Ecto neural progenitor cell (in vitro differentiated cells): ENCODE measurements at regions not wholly inside any gene's neighbourhood (a gene's known extent, or its start where the extent isn't known, plus 50 kb on each side); places are given as distances from the start of the nearest gene placed in this dataset.

ENCODE experiments used
- DNase-seq: peaks from one replicate; pipeline ENCODE4 v3.0.0-alpha.2; 2018; ENCODE audit warnings: low spot score

DNA sequence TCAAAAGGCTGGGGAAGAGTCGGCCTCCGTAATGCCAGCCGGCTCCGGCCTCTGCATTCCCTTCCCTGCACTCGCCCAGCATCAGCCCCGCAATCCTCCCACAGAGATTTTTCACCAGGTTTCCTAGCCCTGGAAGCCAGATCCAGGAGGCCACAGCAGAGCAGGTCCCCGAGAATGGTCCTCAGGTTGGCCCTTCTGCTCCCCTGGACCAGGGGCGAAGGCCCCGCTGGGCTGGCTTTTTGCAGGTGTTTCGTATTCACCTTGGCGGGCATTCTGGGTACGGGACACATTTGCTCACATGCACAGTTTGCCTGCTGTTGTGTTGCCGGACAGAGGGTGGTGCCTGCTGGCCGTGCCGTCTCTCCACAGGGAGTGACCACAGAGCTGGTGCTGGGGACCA, 309.5 kb downstream of the NDUFA10 start:
- peak; percentile 31 for DNase-seq

DNA sequence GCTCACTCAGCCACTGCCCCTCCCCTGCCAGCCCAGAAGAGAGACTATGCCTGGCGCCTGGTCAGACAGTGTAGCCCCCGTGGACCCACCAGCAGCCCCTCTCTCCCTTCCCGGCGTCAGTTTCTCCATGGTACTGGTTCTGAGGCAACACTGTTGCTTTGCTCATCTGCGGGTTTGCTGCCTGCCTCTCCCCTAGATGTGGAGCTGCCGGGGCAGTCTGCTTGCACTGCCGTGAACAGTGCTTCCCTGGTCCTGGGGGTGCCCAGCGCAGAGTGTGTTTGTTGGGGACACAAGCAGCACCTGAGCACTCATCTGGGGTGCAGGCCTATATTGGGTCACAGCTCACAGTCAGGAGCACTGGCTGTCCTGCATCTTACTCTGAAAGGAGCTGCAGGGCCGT, 309.9 kb downstream of the NDUFA10 start:
- DNase-seq: peak; percentile 38

DNA sequence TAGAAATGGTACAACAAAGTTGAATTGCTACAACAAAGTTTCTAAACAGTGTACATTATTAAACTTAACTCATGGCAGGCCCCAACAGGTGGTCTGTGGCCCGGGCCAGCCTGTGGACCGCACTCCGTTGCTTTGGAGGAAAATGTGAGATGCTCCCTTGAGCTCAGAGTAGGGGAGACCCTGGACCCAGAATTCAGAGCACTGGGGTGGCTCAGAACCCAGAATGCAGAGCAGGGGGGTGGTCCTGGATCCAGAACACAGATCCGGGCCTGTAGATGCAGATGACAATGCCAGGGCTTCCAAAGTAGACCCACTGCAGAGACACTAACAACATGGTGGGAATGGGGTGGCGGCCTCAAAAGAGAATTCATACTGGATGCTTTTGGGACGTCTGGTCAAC, 311.0 kb downstream of the NDUFA10 start:
- peak; percentile 33 for DNase-seq

DNA sequence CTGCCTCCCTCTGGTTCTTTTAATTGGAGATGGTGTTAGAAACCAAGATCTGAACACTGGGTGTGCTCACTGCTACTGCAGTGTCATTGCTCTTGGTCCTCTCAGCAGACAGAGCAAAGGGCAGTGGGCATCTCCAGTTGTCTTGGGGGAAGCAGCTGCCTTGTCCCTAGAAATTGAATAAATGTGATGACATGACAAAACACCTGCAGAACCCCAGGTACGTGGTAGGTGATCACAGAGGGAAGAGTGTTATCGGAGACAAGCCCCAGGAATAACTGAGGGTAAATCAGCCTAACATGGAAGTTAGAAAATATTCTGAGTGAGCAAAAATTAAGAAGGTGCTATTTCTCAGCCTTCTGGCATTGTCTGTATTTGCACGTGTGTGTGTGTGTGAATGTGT, 311.9 kb upstream of the HDAC4 start:
- peak; percentile 17 for DNase-seq

DNA sequence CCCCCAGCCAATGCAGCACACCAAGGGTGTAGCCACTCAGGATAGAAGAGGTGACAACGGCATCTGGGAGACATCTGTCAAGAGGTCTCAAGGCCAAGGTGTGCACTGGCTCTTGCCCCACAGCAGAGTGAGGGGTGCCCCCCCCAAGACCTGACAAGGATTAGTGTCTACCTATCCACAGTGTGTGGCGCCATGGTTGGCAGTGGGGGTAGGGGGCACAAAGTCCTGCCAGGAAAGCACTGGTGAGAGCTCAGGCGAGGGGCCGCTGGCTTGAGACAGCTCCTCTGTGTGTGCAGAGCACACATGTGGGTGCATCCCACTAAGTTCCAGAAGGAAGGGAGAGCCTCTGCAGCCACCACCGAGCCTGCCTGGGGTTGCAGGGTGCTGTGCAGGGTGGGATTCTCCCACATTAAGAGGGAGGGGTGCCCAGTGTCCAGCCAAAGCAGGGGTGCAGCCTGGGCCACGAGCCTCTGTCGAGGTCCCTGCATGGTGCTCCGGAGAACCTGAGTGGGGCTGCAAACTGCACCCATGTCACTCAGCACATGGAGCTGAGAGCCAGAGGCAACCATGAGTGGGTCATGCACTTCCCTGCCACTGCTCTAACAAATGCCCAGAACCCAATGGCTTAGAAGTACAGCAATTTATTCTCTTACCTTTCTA, 311.2 kb upstream of the HDAC4 start:
- peak; percentile 36 for DNase-seq

DNA sequence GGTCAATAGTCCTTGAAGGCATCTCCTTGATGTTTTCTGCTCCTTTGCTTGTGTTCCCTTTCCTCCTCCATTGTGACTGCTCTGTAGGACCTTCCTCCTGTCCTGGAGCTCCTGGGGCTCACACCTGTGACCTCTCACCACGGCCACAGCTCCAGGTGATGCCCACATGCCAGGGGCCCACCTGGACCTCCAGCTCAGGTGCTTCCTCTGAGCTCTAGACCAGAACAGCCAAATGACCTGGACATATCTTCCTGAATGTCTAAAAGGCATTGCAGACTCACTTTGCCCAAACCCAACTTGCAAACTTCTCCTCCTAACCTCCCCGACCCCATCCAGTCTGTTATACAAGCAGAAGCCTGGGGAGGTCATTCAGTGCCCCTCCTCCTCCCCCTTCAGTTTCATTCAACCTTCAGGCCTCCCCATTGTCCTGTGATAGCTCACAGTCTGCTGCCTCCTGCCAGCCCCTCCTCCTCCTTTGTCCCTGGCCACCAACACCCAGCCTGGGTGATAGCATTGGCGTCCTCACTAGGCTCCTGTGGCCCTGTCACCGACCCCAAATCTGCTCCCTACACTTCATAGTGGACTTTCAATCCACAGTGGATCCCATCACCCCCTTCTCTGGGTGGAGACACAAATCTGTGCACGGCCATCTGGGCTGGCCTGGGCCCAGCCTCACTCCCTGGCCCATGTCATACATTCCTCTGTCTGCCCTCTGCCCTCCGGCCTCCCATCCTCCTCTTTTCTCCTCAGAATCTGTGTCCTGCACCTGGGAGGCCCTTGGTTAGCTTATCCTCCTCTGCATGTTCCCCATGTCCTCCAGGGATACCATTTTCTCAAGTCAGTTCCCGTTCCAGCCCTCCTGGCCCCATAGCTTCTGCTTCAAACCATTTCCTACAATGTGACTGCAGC, 310.4 kb upstream of the HDAC4 start:
- DNase-seq: peak; percentile 39

DNA sequence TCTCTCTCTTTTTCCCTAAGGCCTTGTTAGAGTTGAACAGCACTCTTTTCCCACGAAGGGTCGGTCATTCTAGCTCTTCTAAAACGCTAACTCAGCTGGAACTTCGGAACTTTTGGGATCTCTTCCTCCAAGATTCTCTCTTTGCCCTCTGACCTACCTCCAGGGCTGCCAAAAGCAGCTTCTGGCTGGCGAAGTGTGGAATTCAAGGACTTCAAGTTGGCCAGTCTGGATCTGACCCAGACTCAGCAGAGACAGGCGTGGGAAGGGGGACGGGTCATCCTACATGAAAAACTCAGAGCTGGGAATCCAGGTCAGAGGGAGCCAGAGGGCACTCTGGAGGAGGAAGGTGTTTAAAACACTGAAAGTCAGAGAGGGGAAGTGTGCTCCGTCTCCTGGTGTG, 305.5 kb upstream of the HDAC4 start:
- DNase-seq: peak; percentile 49

DNA sequence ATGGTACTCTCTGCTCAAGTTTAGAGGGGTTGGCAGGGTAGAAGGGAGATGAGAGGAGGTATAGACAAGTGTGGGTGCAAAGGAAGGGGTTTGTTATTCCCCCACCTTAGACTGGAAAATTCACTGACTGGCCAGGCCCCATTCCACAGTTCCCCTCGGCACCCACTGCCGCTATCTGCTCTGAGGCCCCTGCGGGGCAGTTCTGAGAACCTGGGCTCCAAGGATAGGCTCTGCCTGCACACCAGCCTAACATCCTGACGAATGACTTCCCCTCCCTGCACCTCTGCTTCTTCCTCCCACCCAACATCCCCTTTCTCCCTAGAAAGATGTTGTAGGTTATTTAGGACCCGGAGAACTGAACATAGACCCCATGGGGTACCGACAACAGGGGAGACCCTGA, 303.9 kb upstream of the HDAC4 start:
- peak; percentile 23 for DNase-seq

DNA sequence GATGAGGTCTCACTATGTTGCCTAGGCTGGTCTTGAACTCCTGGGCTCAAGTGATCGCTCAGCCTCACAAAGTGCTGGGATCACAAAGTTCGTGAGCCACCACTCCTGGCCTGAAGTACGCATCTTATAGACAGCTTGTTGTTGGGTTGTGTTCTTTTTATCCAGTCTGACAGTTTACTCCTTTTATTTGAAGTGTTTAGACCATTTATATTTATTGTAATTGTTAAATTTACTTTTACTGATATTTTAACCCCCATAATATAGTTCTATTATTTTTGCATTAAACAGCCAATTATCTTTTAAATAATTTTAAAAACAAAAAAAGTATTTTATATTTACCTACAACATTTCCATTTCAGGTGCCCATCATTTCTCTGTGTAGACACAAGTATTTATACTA, 303.0 kb upstream of the HDAC4 start:
- no peak for DNase-seq

DNA sequence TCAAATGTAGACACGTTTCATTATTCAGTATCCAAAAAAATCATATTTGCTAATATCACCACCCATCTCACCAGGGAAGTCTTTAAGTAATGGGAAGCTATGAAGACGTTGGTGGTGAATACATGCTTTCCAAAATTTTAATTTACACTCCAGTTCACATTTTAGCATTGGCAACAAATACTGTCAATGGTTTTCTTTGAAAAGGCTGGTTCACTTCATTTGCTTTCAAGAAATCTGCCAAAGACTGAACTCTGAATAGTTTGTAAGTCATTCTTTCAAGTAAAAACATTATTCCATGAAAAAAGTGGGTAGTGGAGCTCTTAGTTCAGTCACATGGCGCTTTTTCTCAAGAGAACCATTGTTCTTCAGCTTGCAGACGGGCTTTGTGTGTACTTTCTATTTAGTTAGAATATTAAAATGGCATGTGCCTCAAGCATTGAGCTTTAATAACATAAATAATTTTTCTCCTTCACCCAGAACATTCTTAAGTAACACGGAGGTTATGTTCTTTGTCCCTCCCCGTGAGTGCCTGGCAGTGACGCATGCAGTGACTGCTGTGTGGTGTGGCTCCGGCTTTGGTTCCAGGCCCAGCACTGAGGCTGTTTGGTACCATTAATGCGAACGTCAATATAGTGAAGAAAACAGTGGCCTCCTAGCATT, 300.0 kb upstream of the HDAC4 start:
- peak; percentile 22 for DNase-seq

DNA sequence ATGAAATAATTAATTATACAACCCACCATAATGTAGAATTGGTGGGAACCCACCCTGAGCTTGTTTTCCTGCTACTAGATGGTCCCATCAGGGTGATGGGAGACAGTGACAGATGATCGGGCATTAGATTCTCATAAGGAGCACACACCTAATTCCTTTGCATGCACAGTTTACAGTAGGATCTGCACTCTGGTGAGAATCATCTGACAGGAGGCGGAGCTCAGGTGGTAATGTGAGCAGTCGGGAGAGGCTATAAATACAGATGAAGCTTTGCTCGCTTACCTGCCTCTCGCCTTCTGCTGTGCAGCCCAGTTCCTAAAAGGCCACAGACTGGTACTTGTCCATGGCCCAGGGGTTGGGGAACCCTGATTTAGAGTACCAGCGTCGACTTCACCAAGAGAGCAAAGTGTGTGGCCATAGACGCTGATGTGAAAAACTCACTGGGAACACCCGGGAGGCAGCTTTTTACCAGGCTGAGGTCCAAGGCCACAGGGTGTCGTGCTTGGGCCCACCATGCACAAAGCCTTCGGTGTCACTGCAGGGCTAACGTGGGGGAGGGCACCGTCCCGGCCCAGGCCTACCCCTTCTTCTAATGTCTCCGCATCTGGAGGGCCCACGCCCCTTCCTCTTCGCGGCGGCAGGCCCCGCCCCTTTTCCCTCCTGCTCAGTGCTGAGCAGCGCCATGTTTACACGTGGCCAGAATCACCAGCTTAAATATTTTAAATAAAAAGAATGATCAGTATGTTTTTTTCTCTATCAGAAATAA, 296.8 kb upstream of the HDAC4 start:
- DNase-seq: no peak

DNA sequence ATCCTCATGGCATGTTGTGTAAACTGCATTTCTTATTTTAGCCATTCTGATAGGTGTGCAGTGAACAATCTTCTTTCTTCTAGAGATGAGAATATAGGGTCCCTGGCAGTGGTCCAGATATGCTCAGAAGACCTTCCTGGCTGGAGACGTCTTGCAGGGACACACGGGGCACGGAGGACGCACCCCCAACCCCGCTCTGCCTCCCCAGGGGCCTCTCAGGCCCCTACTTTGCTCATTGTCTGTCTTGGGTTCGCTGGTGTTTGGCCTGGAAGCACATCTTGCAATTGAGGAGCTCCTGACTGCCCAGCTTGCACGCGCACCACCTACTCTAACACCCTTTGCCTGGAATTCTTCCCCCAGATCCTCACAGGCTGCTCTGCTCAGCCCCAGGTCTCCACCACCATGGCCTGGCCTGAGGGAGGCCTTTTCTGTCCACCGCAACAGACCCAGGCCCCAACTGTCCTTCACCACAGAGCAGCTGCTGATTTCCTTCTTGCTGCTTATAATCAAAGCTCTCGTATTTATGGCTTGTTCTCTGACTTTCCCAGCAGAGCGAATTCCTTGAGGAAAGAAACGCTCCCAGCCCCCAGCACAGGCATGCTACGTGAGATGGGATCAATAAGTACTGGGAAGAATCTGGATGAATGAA, 295.9 kb upstream of the HDAC4 start:
- peak; percentile 20 for DNase-seq

DNA sequence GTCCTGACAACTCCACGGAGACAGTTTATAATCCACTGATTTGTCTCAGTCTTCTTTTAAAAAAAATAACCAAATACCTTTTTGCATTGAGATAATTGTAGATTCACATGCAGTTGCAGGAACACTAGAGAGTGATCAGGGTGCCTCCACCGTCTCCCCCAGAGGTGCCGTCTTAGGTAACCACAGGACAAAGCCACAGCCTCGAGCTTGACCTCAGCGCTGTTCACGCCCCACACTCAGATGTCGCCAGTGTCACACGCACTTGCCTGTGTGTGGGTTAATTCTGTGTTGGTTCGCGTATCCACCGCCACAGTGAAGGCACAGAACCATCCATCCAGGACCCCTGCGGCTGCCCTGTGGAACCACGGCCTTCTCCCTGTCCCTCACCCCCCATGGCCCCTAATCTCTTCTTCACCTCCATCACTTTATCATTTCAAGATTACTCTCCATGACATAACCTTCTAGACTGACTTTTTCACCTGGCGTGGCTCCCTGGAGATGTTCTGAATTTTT, 295.0 kb upstream of the HDAC4 start:
- peak; percentile 28 for DNase-seq

DNA sequence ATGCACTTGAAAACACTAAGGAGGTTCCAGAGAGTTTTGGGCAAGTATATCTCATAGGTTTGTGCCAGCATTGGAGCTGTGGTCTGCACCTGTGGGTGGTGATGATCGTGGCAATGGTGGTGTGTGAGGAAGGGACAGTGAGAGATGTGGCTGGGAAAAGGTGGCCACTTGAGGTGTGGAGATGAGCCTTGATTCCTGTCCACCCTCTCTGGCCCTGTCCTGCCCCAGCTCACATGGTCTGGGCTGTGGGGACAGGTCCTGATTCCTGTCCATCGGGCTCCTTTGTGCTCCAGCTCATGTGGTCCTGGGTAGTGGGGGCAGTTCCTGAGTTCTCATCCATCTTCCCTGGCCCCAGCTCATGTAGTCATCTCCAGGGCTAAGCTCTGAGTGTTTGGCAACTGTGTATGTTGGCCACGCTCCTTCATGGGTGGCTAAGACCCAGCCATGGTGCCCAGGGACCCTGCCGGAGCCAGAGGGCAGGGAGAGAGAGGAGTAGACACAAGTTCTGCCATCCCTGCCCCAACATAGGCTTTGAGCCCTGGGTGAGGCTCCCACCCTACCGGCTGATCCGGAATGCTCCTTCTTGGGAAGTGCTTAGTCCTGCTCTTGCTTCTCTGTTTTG, 294.4 kb upstream of the HDAC4 start:
- peak; percentile 32 for DNase-seq

DNA sequence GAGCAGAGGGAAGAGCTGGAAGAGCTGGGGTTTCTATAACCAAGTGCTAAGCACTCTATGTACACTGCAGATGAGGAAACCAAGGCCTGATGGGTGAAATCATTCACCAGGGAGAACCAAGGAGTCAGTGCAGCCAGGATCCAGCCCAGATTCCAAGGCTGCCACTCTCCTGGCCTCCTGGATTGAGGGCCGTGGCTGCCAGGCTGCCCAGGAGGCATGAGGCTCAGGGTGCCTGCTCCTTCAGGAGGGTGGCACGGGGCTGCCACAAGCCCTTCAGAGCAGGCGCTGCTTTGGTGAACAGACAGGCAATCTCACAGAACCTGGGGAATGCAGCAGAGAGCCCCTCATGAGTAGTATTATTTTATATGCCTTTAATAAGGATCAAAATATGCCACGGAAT, 293.7 kb upstream of the HDAC4 start:
- DNase-seq: peak; percentile 24

DNA sequence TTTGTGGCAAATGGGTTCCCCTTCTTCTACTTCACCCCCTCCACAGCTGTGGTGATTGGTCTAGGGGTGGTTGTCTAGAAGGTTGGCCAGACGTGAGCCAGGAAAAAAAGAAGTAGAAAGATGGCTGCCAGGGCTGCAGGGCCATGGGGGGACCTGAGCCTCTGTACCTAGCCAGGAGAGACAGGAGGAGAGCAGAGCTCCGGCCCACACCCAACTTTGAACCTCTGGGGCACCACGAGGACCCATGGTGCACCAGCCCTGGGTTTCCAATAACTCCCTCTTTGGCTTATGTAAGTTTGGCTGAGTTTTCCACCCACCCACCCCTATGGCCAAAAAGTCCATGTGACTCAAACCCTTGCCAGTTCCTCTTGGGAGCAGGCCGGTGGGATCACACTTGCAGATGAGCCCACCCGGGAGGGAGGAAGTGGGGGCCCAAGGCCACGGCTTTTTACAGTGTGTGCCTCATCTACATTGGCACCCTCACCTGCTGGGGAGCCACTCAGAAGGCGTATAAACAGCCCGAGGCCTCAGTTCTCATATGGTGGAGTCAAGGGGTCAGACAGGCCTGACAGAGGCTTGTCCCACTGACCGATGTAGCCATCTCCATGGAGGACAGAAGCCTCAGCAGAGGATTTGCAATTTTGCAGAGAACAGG, 293.1 kb upstream of the HDAC4 start:
- DNase-seq: peak; percentile 32

DNA sequence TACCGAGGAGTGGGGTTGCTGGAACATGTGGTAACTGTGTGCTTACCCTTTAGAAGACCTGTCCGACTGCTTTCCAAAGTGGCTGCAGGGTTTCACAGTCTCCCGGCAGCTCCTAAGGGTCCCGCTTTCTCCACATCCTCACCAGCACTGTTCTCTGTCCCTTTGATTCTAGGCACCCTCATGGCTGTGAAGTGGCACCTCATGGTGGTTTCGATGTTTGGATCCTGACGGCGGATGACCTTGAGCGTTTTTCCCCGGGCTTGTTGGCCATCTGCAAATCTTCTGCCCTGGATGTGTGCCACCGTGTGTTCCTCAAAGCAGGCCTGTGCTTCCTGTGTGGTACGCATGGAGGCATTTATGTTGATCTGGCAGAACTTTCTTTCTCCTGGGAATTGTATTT, 292.5 kb upstream of the HDAC4 start:
- peak; percentile 34 for DNase-seq

DNA sequence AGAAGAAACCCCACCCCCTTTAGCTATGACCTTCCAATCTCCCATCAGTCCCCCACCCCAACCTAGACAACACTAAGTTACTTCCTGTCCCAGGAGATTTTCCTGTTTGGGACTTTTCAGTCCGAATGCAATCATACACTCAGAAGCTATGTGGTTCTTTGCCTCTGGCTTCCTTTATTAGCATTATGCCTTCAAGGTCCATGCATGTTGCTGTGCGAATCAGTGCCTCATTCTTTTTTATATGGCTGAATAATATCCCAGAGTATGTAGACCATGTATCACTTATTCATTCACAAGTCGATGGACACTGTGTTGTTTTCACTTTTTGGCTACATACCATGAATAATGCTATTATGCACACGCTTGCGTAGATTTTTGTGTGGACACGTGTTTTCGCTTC, 292.1 kb upstream of the HDAC4 start:
- DNase-seq: no peak

DNA sequence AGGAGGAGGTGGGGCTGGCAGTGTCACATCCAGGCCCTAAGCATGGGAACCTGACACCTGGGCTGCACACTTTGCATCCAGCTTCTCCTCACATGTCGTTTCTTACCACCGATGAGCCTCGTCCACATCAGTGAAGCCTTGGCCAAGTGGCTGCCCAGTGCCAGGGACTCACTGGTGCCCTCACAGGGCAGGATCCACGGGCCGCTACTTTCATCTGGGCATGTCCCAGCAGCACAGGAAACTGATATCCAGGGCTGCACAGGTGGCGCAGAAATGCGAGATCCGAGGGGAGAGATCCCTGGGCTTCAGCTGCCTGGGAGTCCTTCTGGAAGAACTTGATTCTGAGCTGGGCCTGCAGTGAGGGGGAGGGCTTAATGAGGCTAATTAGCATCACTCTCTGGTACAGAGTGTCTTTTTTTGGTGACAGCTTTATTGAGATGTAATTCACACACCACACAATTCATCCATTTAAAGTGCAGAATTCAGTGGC, 291.6 kb upstream of the HDAC4 start:
- peak; percentile 41 for DNase-seq

DNA sequence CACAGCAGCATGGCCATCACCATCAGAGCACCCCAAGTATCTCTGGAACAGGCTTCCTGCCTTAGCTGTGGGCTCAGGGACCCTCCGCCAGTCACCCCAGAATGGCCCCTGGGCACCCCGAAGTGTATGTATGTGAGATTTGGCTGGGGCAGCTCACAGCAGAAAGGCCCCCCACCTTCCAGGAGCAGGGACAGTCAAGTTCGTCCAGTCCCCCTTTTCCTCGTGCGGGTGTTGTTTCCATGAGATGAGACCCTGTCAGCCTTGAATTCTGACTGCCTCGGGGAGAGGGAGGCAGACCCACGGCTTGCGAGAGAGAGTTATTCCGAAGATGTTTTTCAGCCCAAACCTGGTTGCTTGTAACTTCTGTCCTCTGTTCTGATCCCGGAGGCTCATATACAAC, 290.9 kb upstream of the HDAC4 start:
- peak; percentile 29 for DNase-seq
